Activated naive CD4-positive, alpha-beta T cell treated with anti-CD3 and anti-CD28 coated beads, Interleukin-2, amount 10 ng/mL, durations not matched to agents 7 days and 5 days (primary cell): ENCODE measurements at regions not wholly inside any gene's neighbourhood (a gene's known extent, or its start where the extent isn't known, plus 50 kb on each side); places are given as distances from the start of the nearest gene placed in this dataset.

Source experiments
- CTCF ChIA-PET: fragments of 350-600 bp; sonication (Branson Sonifier 250); formaldehyde crosslinking; loops from one replicate; lab custom pipeline; 2021; ENCODE audit warnings: antibody characterized with exemption; lab: Charles Lee
- DNase-seq: peaks from one replicate; pipeline ENCODE4 v3.0.0-alpha.2; 2020
- H3K27ac Mint-ChIP-seq: one replicate; pipeline ENCODE4 v1.8.0; 2021; ENCODE audit warnings: mild to moderate bottlenecking, moderate library complexity, mixed read lengths
- H3K27me3 Mint-ChIP-seq: one replicate; pipeline ENCODE4 v1.8.0; 2021; ENCODE audit warnings: mild to moderate bottlenecking, mixed read lengths
- H3K36me3 Mint-ChIP-seq: one replicate; pipeline ENCODE4 v1.8.0; 2021; ENCODE audit warnings: mixed read lengths
- H3K4me1 Mint-ChIP-seq: one replicate; pipeline ENCODE4 v1.8.0; 2021; ENCODE audit warnings: mixed read lengths
- H3K4me3 Mint-ChIP-seq: one replicate; pipeline ENCODE4 v1.8.0; 2021; ENCODE audit warnings: mild to moderate bottlenecking, moderate library complexity, mixed read lengths
- H3K9me3 Mint-ChIP-seq: one replicate; pipeline ENCODE4 v1.8.0; 2021; ENCODE audit warnings: mixed read lengths

DNA sequence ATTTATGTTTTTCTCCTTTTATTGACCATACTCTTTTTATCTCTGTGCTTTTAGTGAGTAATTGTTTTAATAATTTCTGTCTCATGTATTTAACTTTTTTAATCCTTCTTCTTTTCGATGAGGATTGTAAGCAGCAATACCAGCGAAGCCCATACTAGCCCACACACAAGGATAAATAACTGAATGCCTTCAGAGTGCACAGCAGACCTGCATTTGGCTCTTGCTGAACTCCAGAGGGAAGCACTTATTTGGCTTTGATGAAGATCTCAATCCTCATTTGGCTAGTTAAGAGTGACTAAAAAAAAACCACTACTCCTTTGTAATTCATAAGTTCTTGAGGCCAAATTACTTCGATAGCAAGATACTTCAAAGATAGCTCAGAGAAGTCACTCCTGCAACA is 293.3 kb downstream of the METTL15 start:
- Mint-ChIP-seq H3K27me3 (no peaks in the 10 kb centered on the region), H3K4me3 (no peak overlapping the region), H3K9me3 (no peaks in the 10 kb centered on the region), H3K4me1 (no peaks in the 10 kb centered on the region), H3K27ac (no peak overlapping the region), H3K36me3 (no peaks in the 10 kb centered on the region)
- DNase-seq = no peak
- CTCF ChIA-PET = no interaction called here

DNA sequence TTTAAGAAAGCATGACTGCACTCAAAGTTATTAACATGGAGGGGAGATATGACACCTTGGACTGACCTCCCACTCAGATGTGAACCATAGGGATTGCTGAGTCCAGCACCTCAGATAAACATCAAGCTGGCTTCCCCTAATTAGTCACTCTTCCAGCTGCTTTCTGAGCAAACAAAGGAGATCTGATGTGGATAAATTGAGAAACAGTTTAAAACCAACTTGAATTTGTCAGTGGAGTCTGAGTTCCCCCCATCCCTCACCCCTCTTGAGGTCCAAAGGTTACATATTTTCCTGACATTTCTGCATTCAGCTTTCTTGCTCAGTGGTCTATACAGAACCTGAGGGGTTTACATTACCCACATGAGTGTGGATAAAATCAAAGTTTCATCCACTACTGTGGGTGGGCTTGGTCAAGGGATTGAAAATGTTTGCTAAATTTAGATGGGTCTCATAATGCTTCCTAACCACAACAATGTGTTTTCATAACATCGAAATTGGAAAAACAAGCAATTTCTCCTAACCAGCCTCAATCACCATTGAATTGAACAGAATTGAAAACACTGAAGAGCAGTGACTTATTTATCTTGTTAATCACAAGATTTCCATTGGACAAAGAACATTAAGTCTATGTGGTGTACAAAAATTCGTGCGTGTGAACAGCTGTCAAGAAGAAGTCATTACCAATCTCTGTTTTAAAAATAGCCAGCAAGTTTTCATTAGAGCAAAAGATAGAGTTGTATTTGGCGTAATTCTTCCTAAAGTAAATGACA is 292.3 kb downstream of the METTL15 start:
- Mint-ChIP-seq H3K36me3 (no peaks in the 10 kb centered on the region), H3K4me3 (no peak overlapping the region), H3K9me3 (no peaks in the 10 kb centered on the region), H3K27ac (no peak overlapping the region), H3K4me1 (no peaks in the 10 kb centered on the region), H3K27me3 (no peaks in the 10 kb centered on the region)
- CTCF ChIA-PET = no interaction called here
- DNase-seq = no peak

DNA sequence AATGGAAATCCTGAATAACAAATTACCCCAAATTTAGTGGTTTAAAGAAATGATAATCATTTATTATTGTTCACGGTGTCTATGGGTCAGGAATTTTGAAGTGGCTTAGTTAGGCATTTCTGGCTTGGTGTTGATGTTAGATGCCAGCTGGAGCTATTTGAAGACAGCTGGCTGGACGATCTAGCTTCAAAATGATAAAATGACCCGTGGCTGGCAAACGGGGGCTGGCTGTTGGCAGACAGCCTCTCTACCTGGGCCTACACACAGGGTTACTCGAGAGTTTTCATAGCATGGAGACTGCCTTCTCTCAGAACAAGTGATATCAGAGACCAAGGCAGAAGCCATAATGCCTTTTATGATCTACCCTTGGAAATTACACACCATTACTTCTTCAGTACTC is 285.2 kb downstream of the METTL15 start:
- no peak for DNase-seq
- Mint-ChIP-seq H3K27ac (no peak overlapping the region), H3K9me3 (peaks cover 4% of the 10 kb centered on the region), H3K27me3 (no peaks in the 10 kb centered on the region), H3K4me3 (no peak overlapping the region), H3K36me3 (no peaks in the 10 kb centered on the region), H3K4me1 (no peaks in the 10 kb centered on the region)
- CTCF ChIA-PET = no interaction called here

DNA sequence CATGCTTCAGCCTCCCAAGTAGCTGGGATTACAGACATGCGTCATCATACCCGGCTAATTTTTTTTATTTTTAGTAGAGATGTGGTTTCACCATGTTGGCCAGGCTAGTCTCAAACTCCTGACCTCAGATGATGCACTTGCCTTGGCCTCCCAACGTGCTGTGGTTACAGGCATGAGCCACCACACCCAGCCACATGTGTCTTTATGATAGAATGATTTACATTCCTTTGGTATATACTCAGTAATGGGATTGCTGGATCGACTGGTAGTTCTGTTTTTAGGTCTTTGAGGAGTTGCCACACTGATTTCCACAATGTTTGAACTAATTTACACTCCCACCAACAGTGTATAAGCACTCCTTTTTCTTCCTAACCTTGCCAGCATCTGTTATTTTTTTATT is 276.2 kb downstream of the METTL15 start:
- H3K36me3 Mint-ChIP-seq = no peaks in the 10 kb centered on the region
- no peaks in the 10 kb centered on the region for H3K4me1 Mint-ChIP-seq
- H3K27ac Mint-ChIP-seq = no peak overlapping the region
- no peak overlapping the region for H3K4me3 Mint-ChIP-seq
- CTCF ChIA-PET = no interaction called here
- H3K27me3 Mint-ChIP-seq = no peaks in the 10 kb centered on the region
- DNase-seq = no peak
- H3K9me3 Mint-ChIP-seq = peaks cover 7% of the 10 kb centered on the region

DNA sequence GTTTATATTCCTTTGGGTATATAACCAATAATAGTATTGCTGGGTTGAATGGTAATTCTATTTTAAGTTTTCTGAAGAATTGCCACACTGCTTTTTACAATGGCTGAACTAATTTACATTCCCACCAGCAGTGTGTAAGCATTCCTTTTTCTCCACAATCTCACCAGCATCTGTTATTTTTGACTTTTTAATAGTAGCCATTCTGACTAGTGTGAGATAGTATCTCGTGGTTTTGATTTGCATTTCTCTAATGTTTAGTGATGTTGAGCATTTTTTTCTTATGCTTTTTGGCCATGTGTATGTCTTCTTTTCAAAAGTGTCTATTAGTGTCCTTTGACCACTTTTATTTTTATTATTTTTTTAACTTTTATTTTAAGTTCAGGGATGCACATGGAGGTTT is 275.3 kb downstream of the METTL15 start:
- Mint-ChIP-seq H3K4me1 (no peaks in the 10 kb centered on the region), H3K36me3 (no peaks in the 10 kb centered on the region), H3K27me3 (no peaks in the 10 kb centered on the region), H3K27ac (no peak overlapping the region), H3K4me3 (no peak overlapping the region), H3K9me3 (peaks cover 7% of the 10 kb centered on the region)
- CTCF ChIA-PET = no interaction called here
- DNase-seq = no peak
